Neural cell (in vitro differentiated cells): ENCODE measurements at regions not wholly inside any gene's neighbourhood (a gene's known extent, or its start where the extent isn't known, plus 50 kb on each side); places are given as distances from the start of the nearest gene placed in this dataset.

Experiments used
- H2AFZ ChIP-seq: fragments of 200-600, 300-800 bp; sonication (generic), shearing (Covaris generic); 2 replicates; pipeline ENCODE4 v1.6.0; 2014; ENCODE audit warnings: low read depth, mild to moderate bottlenecking, antibody characterized with exemption, low read length, moderate library complexity
- H3F3A ChIP-seq: fragments of 200-600 bp; shearing (Covaris generic); 2 replicates; pipeline ENCODE4 v1.6.1; 2016; ENCODE audit warnings: mild to moderate bottlenecking, moderate library complexity, mixed read lengths, antibody characterized with exemption, low read length; ENCODE audit not compliant: insufficient read depth, poor library complexity, severe bottlenecking
- H3K27ac ChIP-seq: fragments of 200-600, 300-800 bp; sonication (generic), shearing (Covaris generic); 2 replicates; pipeline ENCODE4 v1.5.1; 2014; ENCODE audit warnings: mild to moderate bottlenecking, low read length, moderate library complexity
- H3K27me3 ChIP-seq: fragments of 300-800, 200-600 bp; sonication (generic), shearing (Covaris generic); 2 replicates; pipeline ENCODE4 v1.6.0; 2014; ENCODE audit warnings: mild to moderate bottlenecking, low read depth, low read length, moderate library complexity; ENCODE audit not compliant: insufficient read depth
- H3K36me3 ChIP-seq: fragments of 300-800, 200-600 bp; sonication (generic), shearing (Covaris generic); 2 replicates; pipeline ENCODE4 v1.5.1; 2014; ENCODE audit warnings: mild to moderate bottlenecking, antibody characterized with exemption, low read length, moderate library complexity; ENCODE audit not compliant: insufficient read depth
- H3K4me2 ChIP-seq: fragments of 300-800, 200-600 bp; sonication (generic), shearing (Covaris generic); 2 replicates; pipeline ENCODE4 v1.6.0; 2014; ENCODE audit warnings: mild to moderate bottlenecking, low read length
- H3K4me3 ChIP-seq: fragments of 300-800, 200-600 bp; sonication (generic), shearing (Covaris generic); 2 replicates; pipeline ENCODE4 v1.5.1; 2014; ENCODE audit warnings: mild to moderate bottlenecking, low read length, moderate library complexity
- H3K79me2 ChIP-seq: fragments of 200-600 bp; shearing (Covaris generic); replicated peaks from 2 replicates; pipeline ENCODE4 v1.6.0; 2014; ENCODE audit warnings: mild to moderate bottlenecking, low read length, moderate library complexity; ENCODE audit not compliant: insufficient read depth
- H3K9ac ChIP-seq: fragments of 300-800, 200-600 bp; sonication (generic), shearing (Covaris generic); 2 replicates; pipeline ENCODE4 v1.6.1; 2016; ENCODE audit warnings: mild to moderate bottlenecking, low read length, mixed read lengths
- H3K9me2 ChIP-seq: fragments of 200-600 bp; shearing (Covaris generic); 2 replicates; pipeline ENCODE4 v1.6.1; 2016; ENCODE audit warnings: mild to moderate bottlenecking, low read length, mixed read lengths; ENCODE audit not compliant: insufficient read depth
- H3K9me3 ChIP-seq: fragments of 200-600, 300-800 bp; sonication (generic), shearing (Covaris generic); 2 replicates; pipeline ENCODE4 v1.6.1; 2016; ENCODE audit warnings: mild to moderate bottlenecking, mixed run types, low read length, moderate library complexity, mixed read lengths
- H4K20me1 ChIP-seq: fragments of 200-600 bp; shearing (Covaris generic); 2 replicates; pipeline ENCODE4 v1.6.1; 2016; ENCODE audit warnings: mild to moderate bottlenecking, mixed run types; ENCODE audit not compliant: insufficient read depth
- EP300 ChIP-seq: fragments of 450-650 bp; conservative IDR thresholded peaks from 2 replicates; pipeline ENCODE4 v1.6.1; 2014; ENCODE audit warnings: antibody characterized with exemption, mild to moderate bottlenecking, moderate library complexity; ENCODE audit not compliant: poor library complexity, severe bottlenecking
- EZH2 ChIP-seq: fragments of 200-600, 300-800 bp; shearing (Covaris generic), sonication (generic); IDR thresholded peaks from 2 replicates; pipeline ENCODE4 v1.6.1; 2014; ENCODE audit warnings: antibody characterized with exemption, low read length, borderline replicate concordance, mild to moderate bottlenecking; ENCODE audit not compliant: insufficient read depth, poor library complexity, severe bottlenecking
- MXI1 ChIP-seq: fragments of 450-650 bp; conservative IDR thresholded peaks from 2 replicates; pipeline ENCODE4 v1.6.1; 2014; ENCODE audit warnings: antibody characterized with exemption, mild to moderate bottlenecking; ENCODE audit not compliant: poor library complexity, severe bottlenecking
- POLR2AphosphoS5 ChIP-seq: IDR thresholded peaks from 2 replicates; pipeline ENCODE4 v1.6.1; 2012
- RAD21 ChIP-seq: fragments of 450-650 bp; conservative IDR thresholded peaks from 2 replicates; pipeline ENCODE4 v1.6.1; 2014; ENCODE audit warnings: antibody characterized with exemption, mild to moderate bottlenecking, moderate library complexity
- REST ChIP-seq: IDR thresholded peaks from 2 replicates; pipeline ENCODE4 v1.6.1; 2012; ENCODE audit warnings: borderline replicate concordance
- SMC3 ChIP-seq: fragments of 450-650 bp; conservative IDR thresholded peaks from 2 replicates; pipeline ENCODE4 v1.6.1; 2014; ENCODE audit warnings: antibody characterized with exemption, mild to moderate bottlenecking, moderate library complexity; ENCODE audit not compliant: poor library complexity
- TAF1 ChIP-seq: IDR thresholded peaks from 2 replicates; pipeline ENCODE4 v1.6.1; 2012; ENCODE audit warnings: low read depth
- TF ChIP-seq, protein P1 (sequence below): fragments of 450-650 bp; IDR thresholded peaks from 2 replicates; pipeline ENCODE4 v1.5.1; 2014; ENCODE audit warnings: antibody characterized with exemption, mild to moderate bottlenecking, moderate library complexity; ENCODE audit not compliant: poor library complexity, severe bottlenecking

DNA sequence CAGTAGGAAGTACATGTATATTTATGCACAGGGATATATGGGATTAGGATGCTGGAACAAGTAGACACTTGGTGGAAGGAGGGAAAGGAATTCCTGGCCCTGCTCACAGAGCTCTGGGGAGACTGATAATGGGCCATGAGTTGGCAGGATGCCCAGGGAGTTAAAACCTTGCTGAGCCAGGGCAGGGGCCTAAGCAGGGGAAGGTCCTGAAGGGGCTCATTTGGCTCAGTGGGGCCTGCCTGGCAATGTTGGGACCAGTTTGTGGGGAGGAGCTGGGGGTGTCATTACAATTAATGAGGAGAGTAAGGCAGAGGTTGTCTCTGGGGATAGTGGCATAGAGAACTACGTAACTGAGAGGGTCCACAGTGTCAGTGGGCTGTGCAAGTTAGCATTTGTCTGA, 124.2 kb upstream of the ADPGK start:
- H3K4me3 ChIP-seq: no peak overlapping the region
- no peaks in the 10 kb centered on the region for H4K20me1 ChIP-seq
- H3K27me3 ChIP-seq: no peaks in the 10 kb centered on the region

GRCh38 chr15:72902919-72903260, 119.3 kb upstream of the ADPGK start:
- H2AFZ ChIP-seq: no peak overlapping the region
- no peaks in the 10 kb centered on the region for H3K79me2 ChIP-seq
- no peaks in the 10 kb centered on the region for H3K27me3 ChIP-seq
- no peak overlapping the region for H3K27ac ChIP-seq
- no peaks in the 10 kb centered on the region for H3K9me3 ChIP-seq
- H3K36me3 ChIP-seq: no peaks in the 10 kb centered on the region
- H3K9me2 ChIP-seq: no peaks in the 10 kb centered on the region
- no peaks in the 10 kb centered on the region for H3F3A ChIP-seq
- no peak overlapping the region for H3K4me2 ChIP-seq
- H4K20me1 ChIP-seq: no peaks in the 10 kb centered on the region
- H3K4me3 ChIP-seq: no peak overlapping the region
- TF ChIP-seq MXI1: no peak
- TF ChIP-seq REST: no peak
- no peak for TF ChIP-seq POLR2AphosphoS5
- TF ChIP-seq EP300: no peak
- no peak for TF ChIP-seq TAF1
- TF ChIP-seq, protein P1, sequence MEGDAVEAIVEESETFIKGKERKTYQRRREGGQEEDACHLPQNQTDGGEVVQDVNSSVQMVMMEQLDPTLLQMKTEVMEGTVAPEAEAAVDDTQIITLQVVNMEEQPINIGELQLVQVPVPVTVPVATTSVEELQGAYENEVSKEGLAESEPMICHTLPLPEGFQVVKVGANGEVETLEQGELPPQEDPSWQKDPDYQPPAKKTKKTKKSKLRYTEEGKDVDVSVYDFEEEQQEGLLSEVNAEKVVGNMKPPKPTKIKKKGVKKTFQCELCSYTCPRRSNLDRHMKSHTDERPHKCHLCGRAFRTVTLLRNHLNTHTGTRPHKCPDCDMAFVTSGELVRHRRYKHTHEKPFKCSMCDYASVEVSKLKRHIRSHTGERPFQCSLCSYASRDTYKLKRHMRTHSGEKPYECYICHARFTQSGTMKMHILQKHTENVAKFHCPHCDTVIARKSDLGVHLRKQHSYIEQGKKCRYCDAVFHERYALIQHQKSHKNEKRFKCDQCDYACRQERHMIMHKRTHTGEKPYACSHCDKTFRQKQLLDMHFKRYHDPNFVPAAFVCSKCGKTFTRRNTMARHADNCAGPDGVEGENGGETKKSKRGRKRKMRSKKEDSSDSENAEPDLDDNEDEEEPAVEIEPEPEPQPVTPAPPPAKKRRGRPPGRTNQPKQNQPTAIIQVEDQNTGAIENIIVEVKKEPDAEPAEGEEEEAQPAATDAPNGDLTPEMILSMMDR: no peak
- TF ChIP-seq SMC3: no peak
- no peak for TF ChIP-seq RAD21
- TF ChIP-seq EZH2: no peak
- no peak overlapping the region for H3K9ac ChIP-seq

More for the DNA sequence above, 124.2 kb upstream of the ADPGK start:
- Histone ChIP-seq H3F3A (no peaks in the 10 kb centered on the region), H3K79me2 (no peaks in the 10 kb centered on the region), H3K27ac (no peak overlapping the region), H3K9me2 (no peaks in the 10 kb centered on the region), H3K9me3 (no peaks in the 10 kb centered on the region), H3K9ac (no peak overlapping the region), H3K4me2 (no peak overlapping the region), H2AFZ (no peak overlapping the region), H3K36me3 (no peaks in the 10 kb centered on the region)
- TF ChIP-seq POLR2AphosphoS5 (no peak), EZH2 (no peak), MXI1 (no peak), SMC3 (no peak), REST (no peak), EP300 (no peak), RAD21 (no peak), TAF1 (no peak)
- TF ChIP-seq, protein P1: no peak
